Ammon's horn (tissue), 1 donor: ENCODE measurements at regions not wholly inside any gene's neighbourhood (a gene's known extent, or its start where the extent isn't known, plus 50 kb on each side); places are given as distances from the start of the nearest gene placed in this dataset.
"Not testable (repeated sequence)": the region's sequence is repeated elsewhere in the genome, so short reads cannot be mapped to it uniquely, and the experiment has no call there.

ENCODE experiments used
- DNase-seq: peaks from one replicate; pipeline ENCODE4 v3.0.0-alpha.2; 2016; ENCODE audit warnings: low spot score

DNA sequence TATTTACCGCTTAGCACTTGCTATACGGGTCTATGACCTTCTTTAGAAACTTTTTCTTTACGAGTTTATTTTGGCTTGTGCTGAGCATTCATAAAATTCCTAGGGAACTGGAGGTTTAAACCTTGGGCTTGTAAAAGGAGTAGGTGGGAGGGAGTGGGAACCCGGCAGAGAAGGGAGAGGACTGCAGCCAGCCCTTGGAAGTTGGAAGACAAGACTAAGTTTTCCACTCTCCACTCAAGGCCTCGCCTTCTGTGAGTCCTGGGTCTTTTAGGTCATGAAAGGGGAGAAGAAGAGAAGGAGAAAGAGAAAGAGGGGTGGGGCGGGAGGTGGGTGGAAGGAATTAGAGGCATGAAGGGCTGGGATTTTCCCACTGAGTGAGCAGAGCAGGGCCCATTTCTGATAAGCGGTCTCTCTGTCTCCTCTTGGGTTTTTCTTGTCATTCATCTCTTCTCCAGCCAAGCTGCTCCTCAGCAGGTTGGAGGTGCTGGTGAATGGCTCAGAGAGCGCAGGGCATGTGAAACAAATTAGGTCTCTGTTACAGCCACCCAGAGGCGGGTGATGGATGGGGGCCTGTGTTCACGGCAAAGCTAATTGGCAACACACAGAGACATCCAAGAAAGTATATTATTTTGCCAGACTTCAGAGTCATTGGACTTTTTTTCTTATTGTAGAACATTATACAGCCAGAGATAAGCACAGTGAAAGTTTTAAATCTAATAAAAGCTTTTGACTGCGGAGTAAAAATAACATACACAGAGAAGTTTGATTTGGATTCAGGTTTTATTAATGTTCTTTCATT is 247.3 kb downstream of the FOXD2 start:
- DNase-seq = no peak

DNA sequence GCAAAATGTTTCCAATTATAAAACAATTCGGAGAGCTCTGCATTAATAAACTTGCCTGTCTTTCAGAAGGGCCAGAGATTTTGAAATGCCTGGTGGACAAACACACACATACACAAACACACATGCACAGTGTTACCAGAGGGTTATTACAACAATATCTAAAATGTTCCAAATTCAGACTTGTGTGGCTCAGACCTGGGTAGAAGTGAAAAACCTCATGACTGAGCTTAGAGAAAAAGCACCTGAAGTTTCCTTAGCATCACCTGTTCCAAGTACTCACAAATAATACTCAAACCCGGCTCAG is 247.9 kb downstream of the FOXD2 start:
- no peak for DNase-seq

DNA sequence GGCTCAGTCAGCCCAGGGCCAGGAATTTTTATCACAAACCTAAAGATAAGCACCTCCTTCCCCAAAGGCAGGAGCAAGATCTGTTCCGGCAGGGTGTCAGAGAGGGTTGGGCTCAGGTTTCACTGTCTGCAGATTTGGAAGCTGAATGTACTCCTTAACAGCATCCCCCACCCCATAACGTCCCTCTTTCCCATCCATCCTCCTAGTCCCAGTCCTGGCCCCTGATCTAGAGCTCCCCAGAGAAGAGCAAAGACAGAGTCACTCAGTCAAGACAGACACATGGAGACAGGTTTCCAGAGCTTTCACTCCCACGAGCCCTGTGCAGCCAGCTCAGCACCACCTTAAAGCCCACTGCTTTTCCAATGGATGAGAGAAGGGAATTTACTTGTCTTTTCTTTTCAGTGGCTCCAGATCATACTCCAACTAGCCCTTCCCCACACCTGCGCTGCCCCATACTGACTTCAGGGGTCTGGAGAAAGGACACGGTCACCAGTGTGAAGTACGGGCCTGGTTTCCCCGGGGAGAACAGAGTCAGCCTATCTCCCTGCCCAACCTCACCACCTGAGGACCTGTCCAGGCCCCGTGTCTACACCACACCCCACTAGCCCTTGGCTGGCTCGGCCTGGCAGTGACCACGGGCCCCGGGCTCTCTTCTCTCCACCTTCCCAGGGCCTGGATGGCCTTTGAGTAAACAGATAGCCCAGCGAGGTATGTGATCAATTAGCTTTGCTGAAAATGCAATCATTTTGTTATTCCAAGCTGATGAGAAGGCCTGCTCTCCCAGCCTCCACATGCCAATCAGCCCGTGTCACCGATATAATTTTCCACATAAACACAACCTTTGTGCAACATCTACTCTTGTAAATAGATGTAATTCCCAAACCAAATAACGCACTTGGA is 249.1 kb downstream of the FOXD2 start:
- DNase-seq = no peak

DNA sequence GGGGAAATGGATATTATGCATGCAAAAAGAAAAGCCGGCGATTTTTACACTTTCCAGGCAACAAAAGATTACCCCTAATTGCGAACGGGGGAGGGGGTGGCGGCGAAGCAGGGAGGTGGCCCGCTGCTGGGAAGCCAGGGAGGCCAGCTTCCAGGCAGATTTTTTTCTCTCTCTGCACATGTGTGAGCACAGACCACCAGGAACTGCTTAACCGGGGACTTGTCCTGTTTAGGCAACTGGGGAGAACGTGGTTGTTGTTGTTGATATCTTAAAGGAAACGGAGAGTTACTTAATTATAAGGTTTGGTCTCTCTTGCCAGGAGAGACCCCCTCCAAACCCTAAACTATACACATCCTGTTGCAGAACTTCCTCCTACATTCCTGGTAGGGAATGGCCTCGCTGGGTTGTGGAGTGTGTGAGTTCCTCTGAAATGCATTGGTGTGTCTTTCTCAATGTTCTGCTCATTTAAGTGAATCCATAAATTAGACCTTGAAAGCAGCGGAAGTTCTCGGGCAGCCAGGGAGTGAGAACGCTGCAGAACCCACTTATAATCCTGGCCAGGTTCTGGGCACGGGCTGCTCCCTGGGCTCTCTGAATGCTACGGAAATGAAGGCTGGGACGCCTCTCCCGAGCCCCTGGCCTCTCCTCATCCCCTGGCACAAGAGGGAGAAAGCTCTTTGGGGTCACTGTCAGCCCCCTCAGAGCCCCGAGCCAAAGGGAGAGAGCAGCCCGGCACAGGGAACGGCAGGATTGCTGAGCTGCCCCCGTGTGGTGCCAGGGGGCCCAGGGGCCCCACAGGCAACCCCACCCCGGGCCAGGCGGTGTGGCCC is 250.0 kb downstream of the FOXD2 start:
- DNase-seq = no peak

DNA sequence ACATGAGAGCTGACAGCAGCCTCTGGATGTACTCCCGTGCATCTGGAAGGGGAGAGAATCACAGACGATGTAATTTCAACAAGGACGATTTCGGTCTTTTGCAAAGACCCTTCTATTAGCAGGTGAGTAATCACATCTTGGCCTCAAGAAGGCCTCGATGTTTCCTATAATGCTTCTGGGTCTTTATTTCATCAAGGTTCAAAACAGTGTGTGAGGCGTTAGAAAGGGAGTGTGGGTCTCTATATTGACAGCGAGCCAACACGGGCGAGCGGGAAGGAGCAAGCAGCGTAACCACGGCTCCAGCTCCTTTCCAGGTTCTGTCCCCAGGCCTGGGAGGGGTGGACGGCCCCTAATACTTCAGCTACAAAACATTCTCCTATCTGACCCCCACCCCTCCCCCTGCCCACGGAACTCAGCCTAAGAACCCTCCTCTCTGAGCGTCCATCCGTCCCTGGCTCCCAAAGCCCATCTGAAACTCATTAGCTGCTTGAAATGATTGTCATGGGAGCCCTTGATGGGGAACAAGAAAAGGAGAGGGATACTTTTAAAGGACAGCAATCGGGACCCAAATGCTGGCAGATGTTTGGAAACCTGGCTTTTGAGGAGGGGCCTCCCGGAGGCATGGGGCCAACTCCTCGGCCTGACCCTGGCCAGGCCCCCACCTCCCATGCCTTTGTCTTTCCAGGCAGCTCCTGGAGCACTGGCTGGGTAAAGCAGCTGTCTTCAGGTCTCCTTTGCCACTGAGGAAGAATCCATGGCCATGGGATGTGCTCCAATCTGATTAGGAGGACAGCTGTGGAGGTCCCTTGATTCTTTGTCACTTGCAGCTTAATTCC is 250.8 kb downstream of the FOXD2 start:
- DNase-seq = no peak

DNA sequence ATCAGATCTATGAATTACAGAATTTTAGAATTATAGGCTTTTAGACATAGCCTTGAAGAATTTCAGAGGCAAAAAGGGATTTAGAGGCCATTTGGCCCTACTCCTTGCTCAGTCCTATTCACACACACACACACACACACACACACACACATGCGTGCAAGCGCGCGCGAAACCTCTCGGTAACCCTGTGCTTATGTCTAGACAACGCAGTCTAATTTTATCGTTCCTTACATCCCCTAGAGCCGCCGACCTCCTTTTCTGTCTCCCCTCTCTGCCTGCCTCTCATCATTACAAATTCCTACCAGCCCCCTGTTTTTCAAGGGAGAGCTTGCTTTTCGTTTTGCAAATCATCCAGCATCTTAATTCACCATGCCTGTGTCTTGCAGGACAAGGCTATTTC is 252.1 kb downstream of the FOXD2 start:
- no peak for DNase-seq

DNA sequence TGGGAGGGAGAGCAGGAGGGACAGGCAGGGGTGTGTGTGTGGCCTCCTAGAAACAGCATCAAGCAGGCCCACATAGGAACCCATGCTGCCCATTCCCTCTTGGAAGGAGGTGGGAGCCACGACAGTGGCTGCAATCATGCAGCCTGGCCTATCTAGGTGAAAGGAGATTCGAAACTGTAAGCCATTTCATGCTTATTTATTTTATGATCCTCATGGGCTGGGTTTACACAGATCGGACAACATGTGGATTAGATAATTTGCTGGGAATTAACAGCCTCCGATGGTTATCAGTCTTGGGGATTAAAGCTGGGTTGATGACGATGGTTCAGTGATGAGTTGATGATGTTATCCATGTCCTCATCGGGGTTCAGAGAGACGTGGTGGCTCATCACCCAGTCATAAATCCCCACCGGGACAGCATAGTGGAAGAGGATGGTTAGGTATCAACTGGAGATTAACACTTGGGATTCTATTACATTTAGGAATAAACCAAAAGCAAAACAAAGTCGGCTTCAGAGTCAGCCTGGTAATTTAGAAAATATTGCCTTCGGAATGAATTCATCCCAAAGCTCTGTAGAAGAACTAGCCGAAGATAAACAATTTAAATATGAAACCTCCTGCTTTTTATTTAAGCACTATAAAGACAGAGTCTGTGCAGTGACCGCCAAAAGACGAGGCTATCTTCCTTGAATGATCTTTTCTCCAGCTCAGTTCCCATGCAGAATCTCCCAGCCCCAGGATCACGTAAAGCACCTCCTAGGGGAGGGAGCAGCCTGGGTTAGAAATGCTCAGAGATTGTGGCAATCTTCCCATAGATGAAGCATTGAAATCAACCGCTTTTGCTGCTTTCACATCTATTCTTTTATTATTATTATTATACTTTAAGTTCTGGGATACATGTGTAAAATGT is 252.8 kb downstream of the FOXD2 start:
- no peak for DNase-seq

DNA sequence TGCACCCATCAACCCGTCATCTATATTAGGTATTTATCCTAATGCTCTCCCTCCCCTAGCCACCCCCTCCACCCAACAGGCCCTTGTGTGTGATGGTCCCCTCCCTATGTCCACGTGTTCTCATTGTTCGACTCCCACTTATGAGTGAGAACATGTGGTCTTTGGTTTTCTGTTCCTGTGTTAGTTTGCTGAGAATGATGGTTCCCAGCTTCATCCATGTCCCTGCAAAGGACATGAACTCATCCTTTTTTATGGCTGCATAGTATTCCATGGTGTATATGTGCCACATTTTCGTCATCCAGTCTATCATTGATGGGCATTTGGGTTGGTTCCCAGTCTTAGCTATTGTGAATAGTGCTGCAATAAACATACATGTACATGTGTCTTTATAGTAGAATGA is 253.4 kb downstream of the FOXD2 start:
- not testable (repeated sequence) for DNase-seq

DNA sequence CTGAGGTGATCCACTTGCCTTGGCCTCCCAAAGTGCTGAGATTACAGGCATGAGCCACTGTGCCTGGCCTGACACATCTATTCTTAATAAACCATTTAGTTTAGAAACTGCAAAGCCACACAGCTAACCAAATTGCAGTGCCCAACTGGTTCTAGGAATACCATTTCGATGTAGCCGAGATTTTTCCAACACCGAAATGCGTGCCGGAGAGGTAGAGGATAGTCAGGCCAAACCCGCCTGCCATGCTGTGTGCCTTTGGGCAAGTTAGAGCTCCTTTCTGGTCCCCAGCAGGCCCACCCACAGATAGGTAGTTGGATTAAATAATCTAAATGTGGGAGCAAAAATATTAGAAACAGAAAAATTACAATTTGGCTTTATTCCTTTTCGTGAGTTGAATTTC is 254.4 kb downstream of the FOXD2 start:
- DNase-seq = no peak

DNA sequence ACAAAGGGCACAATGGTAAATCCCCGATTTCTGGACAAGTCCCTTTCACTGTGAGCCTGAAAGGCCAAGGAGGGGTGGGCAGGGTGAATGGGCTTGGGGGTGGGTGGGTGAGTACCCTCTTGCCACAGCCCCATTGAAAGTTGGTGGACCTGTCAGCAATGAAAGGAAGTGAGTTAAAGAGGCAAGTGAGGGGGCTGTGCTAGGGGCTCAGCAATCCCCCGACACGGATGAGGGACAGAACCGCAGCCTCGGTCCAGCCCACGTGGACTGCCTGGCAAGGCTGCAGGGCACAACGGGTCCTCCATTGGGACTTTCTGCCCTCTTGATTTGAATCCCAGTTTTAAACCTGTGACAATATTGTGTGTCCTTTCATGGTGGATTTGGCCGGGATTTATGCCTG is 255.3 kb downstream of the FOXD2 start:
- DNase-seq = no peak

DNA sequence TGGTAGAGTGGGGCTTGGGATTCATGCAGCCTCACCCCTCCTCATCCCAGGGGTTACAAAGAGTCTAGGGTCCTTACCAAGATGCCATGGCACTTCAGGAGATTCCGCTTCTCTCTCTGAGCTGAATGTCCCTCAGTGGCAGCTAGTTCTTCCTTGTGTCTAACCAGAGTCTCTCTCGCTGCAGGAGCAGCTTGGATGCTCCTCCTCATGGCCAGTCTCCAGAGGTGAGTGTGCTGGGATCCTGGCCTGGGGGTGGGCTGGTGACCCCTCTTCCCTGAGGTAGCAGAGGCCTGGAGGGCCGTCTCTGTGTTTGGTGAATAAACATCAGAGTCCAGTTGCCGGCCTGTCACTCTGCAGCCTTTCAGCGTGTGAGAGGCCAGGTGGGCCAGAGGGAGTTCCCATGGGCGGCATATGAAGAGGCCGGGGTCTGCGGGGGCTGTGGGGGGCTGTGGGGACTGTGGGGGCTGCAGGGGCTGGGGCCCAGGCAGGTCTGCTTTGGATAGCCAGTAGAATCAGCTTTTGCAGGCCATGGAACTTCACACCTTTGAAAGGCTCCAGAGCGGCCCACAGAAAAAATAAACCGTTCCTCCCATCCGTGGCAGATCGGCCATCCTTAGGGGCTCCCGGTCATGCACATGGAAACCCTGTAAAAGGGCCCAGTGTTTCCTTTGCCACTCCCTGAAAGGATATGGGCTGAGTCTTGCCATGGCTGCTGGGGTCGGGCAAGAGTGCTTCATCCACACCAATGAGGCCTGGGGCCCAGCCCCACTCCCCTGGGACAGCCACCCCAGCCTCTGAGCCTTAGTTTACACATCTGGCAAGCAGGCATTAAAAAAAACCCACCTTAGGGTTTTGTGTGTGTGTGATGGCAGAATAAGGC is 256.4 kb downstream of the FOXD2 start:
- DNase-seq = no peak

DNA sequence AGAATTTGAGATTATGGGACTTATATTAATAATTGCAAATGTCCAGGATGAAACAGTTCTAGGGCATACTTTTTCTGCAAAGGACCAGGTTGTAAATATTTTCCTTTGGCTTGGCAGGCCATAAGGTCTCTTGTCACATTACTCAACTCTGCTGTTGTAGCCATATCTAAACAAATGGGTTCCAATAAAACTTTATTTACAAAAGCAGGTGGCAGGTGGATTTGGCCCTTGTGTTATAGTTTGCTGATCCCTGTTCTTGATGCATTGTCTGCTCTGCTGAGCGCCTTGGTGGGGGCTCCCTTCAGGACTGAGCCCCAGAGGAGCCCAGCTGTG is 258.5 kb downstream of the FOXD2 start:
- DNase-seq = no peak

DNA sequence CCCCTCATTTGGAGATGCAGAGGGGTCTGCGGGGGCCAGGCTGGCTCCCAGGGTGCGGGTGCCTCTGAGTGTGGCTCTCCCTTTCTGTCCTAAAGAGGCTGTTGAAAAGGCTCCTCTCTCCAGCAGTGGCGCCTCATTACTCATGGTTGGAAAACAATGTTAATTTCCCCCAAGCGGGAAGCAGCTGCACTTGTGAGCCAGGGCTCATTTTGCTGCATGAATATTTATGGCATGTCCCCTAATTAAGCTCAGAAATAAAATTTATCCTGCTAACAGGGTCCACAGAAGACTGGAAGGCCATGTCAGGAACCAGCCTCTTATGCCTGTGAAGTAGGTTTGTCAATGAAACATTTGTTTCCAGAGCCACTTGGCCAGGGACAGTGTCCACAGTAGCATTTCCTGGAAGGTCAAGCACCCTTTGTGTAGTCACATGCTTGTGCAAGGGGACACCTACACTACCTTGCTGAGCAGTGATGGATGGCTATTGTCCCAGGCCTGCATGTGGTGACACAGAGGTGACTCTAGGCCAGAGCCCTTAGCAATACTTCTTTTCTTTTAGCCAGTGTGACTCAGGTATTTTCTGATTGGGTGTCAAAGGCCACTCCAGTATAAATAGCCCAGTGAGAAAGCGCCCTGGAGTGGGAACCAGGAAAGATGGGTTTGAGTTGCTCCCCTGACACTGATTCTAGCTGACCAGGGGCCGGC is 259.0 kb downstream of the FOXD2 start:
- DNase-seq = peak; percentile 51

DNA sequence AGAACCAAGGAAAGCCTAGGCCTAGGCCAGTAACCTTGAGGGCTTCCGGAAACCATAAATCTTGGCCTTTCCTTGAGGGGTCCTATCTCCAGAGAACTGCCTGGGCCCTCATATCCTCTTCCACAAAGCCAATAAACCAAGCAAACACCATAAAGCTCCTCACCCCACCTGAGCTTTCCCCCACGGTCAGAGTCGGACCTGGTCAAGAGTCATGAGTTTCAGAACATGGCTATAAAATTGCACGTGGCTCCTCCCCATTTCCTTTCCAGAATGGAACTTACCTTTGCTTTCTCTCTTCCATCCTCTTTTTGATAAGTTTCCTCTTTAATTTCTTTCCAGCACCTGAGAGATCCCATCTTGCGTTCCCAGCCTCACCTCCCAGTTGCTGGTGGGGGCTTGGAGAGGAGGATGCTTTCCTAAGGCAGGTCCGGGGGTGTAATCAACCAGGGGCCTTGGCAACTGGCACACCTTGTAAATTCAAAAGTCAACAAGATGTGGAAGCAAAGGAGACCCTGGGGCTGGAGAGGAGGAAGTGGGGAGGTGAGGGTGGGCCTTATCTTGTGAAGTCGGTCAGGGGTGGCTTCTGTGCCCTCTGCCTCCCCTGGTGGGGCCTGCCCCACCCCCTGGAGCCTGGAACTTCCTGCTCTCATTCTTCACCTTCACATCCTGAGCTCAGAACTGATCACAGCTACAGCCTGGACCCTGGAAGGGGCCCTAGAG is 259.9 kb downstream of the FOXD2 start:
- DNase-seq = no peak

DNA sequence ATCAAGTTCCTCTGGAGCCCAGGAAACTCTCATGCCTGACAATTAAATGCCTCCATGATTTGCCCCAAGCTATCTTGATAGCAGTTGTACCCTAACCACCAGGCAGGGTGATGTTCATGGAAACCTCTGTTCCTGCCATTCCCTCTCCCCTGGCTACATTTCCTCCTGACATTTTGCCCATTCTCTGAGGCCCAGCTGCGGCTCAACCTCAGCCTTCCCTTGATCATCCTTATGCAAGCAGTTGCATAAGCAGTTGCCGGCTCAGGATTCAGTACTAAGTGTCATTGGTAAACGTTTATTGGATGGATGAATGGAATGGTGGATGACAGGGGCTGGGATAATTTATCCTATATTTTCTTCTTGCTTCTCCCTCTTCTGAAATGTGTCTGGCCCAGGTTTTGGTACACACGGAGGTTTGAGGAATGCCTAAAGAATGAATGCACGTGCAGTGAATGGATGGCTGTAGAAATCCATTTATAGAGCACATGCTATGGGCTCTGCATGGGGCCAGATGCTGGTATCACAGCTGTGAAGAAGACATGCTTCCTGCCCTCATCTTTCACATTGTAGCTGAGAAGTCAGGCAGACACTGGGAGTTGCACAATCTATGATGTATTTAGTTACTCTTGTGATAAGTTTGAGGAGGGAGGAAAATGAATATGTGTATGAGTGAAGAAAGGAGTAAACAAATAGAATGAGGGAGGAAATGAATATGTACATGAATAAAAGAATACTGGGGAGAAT is 261.8 kb downstream of the FOXD2 start:
- DNase-seq = no peak

DNA sequence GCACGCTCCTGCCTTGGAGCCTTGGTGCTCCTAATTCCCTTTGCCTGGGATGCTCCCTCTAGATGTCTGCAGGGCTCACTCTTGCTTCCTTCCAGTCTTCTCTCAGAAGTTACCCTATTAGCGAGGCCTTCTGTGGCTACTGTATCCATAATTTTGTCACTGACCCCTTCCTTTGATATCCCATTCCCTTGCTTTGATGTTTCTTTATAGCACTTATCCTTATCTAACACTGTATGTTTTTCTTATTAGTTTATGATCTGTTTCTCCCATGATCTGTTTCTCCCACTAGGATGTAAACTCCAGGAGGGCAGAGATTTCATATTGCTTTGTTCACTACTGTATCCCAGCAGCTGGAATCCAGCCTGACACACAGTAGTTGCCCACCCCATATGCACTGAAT is 263.4 kb downstream of the FOXD2 start:
- DNase-seq = no peak

DNA sequence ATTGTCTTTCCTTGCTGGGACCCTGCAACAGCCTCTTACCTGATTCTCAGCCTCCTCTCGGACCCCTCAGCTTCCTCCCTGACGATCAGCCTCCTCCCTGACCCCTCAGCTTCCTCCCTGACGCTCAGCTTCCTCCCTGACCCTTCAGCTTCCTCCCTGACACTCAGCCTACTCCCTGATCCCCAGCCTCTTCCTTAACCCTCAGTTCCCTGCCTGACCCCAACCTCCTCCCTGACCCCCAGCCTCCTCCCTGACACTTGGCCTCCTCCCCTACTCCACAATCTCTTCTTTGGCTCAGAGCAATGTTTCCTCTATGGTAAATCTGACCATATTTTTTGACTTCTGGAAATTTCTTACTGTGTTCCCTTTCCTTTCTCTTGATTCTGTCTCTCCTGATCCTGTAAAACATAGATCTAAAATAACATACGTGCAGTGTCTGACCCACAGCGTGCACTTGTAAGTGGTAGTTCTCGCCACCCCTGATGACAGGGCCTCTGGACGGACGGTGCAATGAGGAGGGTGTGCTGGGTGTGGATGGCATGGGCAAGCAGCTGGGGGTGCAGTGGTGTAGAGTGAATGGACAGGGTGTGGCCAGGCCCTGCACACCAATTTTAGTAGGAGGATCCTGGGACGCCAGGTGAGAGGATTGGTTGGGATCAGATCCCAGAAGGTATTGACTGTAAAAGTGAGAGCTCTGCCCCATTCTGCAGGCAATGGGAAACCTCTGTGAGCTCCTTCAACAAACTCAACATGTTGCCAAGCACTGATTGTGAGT is 264.1 kb downstream of the FOXD2 start:
- DNase-seq = no peak
